ENCODE measurements at regions not wholly inside any gene's neighbourhood (a gene's known extent, or its start where the extent isn't known, plus 50 kb on each side); places are given as distances from the start of the nearest gene placed in this dataset.

GRCh38 chr5:39580702-39581453, 156.1 kb upstream of the DAB2 start:
- DNase-seq: no peak

DNA sequence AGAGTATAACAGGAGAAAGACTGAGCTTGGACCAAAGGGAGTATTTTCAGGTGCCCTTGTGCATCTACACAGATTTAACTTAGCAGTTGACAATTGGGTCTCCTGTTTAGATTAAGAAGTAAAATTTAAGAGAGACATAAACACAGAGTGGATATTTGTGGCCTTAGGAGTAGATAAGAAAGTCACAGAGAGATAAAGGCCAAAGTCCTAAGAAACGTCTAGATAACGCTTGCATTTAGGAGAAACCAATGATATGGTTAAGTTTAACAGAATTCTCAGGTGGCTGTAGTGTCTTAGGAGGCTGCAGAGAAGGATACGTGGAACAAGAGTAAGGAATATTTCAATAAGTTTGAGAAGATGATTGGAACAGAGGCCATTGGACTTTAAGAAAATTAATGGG, 155.0 kb upstream of the DAB2 start:
- no peak for DNase-seq

DNA sequence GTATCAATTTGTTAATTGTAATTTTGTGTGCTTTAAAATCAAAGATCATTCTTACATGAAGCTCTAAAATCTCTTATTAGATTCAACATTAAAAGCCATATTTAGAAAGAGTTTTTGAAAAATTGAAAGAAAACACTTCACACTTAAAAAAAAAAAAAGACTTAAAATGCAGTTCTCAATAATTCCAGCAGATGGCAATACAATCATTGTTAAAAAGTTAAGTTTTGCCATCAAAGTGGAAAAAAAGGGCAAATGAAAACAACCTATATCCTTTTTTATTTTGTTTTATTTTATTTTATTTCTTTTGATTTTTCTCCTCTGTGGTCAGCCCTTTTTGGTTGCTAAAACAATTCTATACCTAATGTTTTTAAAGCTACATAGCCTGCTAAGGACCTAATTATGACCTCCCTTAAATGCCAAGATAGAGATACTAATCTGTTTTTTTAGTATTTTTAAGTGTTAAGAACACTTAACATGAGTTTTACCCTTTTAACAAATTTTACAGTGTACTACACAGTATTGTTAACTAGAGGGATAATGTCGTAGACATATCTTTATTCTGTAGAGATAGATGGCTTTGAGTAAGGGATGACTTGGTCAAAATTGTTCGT, 154.2 kb upstream of the DAB2 start:
- DNase-seq: peak in 1 of 3 experiments; percentile 39

- no peak for DNase-seq
Observed at GRCh38 chr5:39577529-39577928, 152.7 kb upstream of the DAB2 start.

DNA sequence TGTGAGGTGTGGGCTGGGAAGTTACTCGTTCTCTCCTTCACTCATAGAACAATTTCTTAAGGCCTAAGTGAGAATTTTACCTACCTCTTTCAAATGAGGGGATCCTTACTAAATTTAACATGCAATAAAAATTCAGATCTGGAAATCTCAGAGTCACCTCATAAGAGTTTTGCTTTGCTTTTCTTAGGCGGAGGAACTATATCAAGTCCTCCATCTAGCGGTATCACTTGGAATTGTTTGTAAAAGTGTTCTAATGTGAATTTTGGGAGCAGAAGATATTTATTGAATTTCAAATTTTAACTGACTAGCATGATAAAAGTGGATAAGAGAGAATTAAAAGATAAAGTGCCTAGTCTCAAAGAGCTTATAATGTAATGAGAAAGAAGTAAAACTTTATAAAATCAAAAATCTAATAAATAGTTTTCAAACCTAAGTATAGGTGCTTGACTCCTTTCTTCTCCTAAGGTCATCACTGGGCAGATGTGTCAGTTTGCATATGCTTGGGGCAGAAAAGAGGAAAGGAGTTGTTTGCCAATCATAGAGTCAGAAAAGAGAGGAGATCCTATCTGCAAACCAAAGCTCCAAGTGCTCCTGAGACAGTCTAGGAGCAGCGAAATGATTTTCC, 145.7 kb upstream of the DAB2 start:
- DNase-seq: peak in 1 of 3 experiments; percentile 38

GRCh38 chr5:39569857-39570256, 145.1 kb upstream of the DAB2 start:
- no peak for DNase-seq

GRCh38 chr5:39566891-39567290, 142.1 kb upstream of the DAB2 start:
- no peak for DNase-seq

- DNase-seq: no peak
Observed at GRCh38 chr5:39566029-39566428, 141.2 kb upstream of the DAB2 start.

DNA sequence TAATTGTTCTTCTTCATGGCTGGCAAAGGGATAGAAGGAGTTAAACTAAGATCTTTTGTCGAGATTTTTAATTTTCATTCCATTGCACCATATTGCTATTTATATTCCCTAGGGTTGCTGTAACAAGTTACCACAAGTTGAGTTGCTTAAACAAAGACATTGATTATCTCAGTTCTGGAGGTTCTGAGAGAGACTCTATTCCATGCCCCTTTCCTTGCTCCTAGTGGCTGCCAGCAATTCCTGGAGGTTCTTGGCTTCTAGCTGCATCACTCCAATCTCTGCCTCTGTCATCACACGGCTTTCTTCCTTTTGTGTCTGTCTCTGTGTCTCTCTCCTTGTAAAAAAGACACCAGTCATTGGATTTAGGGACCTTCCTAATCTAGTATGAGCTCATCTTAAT, 136.6 kb upstream of the DAB2 start:
- DNase-seq: no peak

- DNase-seq: no peak
Observed at GRCh38 chr5:39560726-39561125, 135.9 kb upstream of the DAB2 start.

GRCh38 chr5:39559923-39560322, 135.1 kb upstream of the DAB2 start:
- DNase-seq: no peak

GRCh38 chr5:39558541-39558940, 133.8 kb upstream of the DAB2 start:
- no peak for DNase-seq

- DNase-seq: no peak
Observed at GRCh38 chr5:39555788-39556187, 131.0 kb upstream of the DAB2 start.

- peak; percentile 2 to 59 (median 2) for DNase-seq
Observed at GRCh38 chr5:39547553-39548154, 122.9 kb upstream of the DAB2 start.

DNA sequence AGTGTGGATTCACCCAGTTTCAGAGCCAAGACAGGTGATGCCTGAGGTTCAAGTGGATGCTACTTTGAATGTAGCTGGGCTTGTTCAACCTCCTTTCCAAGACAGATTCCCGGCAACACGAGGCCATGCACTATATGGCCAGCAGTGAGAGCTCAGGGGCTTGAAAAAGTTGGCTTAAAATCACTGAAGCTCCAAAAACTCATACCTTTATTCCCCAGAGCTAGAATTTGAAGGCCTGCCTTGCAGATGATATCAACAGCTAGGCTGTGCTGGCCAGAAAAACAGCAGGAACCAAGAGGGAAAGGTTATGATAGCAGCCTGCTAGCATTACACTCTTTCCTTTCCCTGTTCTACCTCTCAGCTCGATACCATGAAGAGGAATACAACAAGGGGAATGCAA, 120.2 kb upstream of the DAB2 start:
- DNase-seq: no peak

GRCh38 chr5:39543335-39543734, 118.6 kb upstream of the DAB2 start:
- DNase-seq: no peak

- DNase-seq: no peak
Observed at GRCh38 chr5:39542511-39543285, 117.9 kb upstream of the DAB2 start.

GRCh38 chr5:39541920-39542319, 117.1 kb upstream of the DAB2 start:
- DNase-seq: no peak

DNA sequence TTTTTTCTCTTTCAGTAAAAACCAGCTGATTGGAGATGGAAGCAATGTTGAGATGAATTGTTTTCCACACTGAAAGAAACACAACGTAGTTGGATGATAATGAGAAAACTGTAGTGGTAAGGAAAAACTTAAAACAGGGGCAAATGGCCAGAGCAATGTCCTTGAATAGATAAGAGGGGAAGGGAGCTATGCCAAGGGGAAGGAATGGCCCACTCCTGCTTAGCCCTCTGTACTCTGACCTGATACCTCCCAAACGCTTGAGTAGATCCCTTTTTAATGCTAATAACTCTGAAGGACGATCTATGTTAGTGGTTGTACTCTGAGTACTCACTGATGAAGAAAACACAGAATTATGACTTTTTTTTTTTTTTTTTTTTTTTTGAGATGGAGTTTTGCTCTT, 114.7 kb upstream of the DAB2 start:
- no peak for DNase-seq

GRCh38 chr5:39534690-39535089, 109.9 kb upstream of the DAB2 start:
- no peak for DNase-seq

DNA sequence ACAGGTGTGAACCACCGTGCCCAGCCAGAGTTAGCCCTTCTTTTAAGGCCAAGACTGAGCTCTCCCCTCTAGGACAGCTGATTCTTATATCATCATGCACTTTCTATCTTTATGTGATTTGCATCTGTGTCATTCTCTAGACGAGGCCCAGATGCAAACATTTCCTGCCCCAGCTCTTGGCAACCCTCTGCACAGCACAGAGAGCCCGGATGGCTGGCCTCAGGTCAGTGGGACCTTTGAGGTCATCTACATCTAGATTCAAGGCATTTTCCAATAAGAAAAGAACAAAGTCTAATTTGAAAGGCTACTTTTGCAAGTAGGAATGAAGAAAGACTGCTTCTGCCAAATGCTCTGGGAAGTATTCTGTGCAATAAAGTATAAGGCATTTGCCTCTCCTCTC, 109.0 kb upstream of the DAB2 start:
- DNase-seq: no peak

DNA sequence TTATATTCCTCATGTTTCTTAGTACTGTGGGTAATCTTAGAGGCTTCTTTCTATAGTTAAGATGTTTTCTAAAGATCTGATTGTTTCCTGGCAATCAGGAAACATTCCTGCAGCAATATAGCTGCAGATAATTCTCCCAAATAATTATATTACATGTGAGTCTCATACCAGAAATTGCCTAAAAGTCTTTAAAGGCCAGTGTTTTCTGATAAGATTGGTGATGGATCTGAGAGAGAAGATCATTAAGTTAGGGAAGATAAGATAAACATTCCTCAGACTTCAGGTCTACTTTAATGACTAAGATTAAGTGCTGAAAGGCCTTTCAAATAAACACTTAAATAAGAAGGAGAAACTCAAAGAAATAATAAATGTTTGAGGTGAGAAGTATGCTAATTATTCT, 107.7 kb upstream of the DAB2 start:
- no peak for DNase-seq

- no peak for DNase-seq
Observed at GRCh38 chr5:39531306-39531705, 106.5 kb upstream of the DAB2 start.

Measured in NCI-H1417 (cell line).